SK-N-SH treated with all-trans-retinoic acid at 6 μM for 48 hours (cell line): ENCODE measurements at regions not wholly inside any gene's neighbourhood (a gene's known extent, or its start where the extent isn't known, plus 50 kb on each side); places are given as distances from the start of the nearest gene placed in this dataset.

Experiments
- PPARA ChIP-seq: fragments of 250-450 bp; sonication (Bioruptor Pico); IDR thresholded peaks from 2 replicates; pipeline ENCODE4 v1.5.0; 2020; ENCODE audit warnings: mild to moderate bottlenecking, borderline replicate concordance
- RARB ChIP-seq: fragments of 250-450 bp; sonication (Bioruptor Pico); IDR thresholded peaks from 2 replicates; pipeline ENCODE4 v1.8.0; 2021; ENCODE audit warnings: mild to moderate bottlenecking, moderate library complexity
- ZFP30 ChIP-seq: fragments of 450-650 bp; formaldehyde crosslinking; IDR thresholded peaks from 2 replicates; pipeline ENCODE4 v1.5.0; 2022; ENCODE audit warnings: mild to moderate bottlenecking, moderate library complexity
- ZNF565 ChIP-seq: fragments of 450-650 bp; formaldehyde crosslinking; conservative IDR thresholded peaks from 2 replicates; pipeline ENCODE4 v1.5.0; 2020; ENCODE audit warnings: low read depth, mild to moderate bottlenecking, moderate library complexity
- TF ChIP-seq, protein P1 (sequence below): fragments of 250-450 bp; sonication (Bioruptor Pico); IDR thresholded peaks from 2 replicates; pipeline ENCODE4 v1.5.1; 2020; ENCODE audit warnings: low read depth, mild to moderate bottlenecking, moderate library complexity

DNA sequence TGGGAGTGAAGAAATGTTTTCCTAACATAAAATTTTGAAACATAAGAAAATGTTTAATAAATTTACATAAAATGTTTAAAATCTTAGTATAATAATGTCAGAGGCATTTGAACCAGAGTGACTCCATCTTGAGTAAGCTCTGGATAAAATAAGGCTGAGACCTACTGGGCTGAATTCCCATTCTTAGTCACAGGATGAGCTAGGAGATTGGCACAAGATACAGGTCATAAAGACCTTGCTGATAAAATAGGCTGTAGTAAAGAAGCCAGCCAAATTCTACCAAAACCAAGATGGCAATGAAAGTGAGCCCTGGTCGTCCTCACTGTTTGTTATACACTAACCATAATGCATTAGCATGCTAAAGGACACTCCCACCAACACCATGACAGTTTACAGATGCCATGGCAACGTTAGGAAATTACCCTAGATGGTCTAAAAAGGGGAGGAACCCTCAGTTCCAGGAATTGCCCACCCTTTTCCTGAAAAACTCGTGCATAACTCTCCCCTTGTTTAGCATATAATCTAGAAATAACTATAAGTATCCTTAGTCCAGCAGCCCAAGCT is 1184.0 kb downstream of the UQCRFS1 start:
- TF ChIP-seq ZNF565 (CRISPR knock-in tag) (no peak), ZFP30 (no peak), RARB (no peak), PPARA (CRISPR knock-in tag) (no peak)
- TF ChIP-seq, protein P1, sequence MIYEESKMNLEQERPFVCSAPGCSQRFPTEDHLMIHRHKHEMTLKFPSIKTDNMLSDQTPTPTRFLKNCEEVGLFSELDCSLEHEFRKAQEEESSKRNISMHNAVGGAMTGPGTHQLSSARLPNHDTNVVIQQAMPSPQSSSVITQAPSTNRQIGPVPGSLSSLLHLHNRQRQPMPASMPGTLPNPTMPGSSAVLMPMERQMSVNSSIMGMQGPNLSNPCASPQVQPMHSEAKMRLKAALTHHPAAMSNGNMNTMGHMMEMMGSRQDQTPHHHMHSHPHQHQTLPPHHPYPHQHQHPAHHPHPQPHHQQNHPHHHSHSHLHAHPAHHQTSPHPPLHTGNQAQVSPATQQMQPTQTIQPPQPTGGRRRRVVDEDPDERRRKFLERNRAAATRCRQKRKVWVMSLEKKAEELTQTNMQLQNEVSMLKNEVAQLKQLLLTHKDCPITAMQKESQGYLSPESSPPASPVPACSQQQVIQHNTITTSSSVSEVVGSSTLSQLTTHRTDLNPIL (CRISPR knock-in tag): no peak
